AG09319 (cell line): ENCODE measurements at regions not wholly inside any gene's neighbourhood (a gene's known extent, or its start where the extent isn't known, plus 50 kb on each side); places are given as distances from the start of the nearest gene placed in this dataset.

ENCODE experiments used
- DNase-seq: peaks from one replicate; pipeline ENCODE4 v3.0.0-alpha.2; 2010; ENCODE audit warnings: low read depth; ENCODE audit errors: extremely low read depth
- CTCF ChIP-seq: IDR thresholded peaks from 2 replicates; pipeline ENCODE4 v1.5.1; 2011; ENCODE audit warnings: low read depth, mild to moderate bottlenecking, inconsistent platforms, low read length, moderate library complexity

- no peak for TF ChIP-seq CTCF
Measured at GRCh38 chr7:130922206-130923112, 188.5 kb upstream of the KLF14 start.

DNA sequence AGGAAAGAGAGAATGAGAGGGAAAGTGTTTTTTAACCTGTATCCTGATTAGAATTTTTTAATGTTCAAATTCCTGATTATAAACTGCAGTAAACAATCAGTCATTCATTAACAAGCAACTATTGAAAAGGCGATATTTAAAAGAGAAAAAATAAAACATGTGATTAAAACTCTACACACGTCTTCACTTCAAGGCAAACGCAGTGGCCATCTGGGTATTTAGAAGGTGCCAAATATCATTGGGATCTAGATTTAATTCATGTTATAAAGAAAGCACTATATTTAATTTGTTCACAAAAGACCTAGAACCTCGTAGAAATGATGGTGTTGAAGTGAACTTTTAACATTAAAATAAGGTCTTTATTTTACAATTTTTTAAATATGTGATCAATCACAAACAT, 189.4 kb upstream of the KLF14 start:
- TF ChIP-seq CTCF = no peak
- DNase-seq = no peak

More at GRCh38 chr7:130922206-130923112, 188.5 kb upstream of the KLF14 start:
- DNase-seq = no peak

- no peak for DNase-seq
- no peak for TF ChIP-seq CTCF
Measured at GRCh38 chr7:130923930-130924329, 189.9 kb upstream of the KLF14 start.

DNA sequence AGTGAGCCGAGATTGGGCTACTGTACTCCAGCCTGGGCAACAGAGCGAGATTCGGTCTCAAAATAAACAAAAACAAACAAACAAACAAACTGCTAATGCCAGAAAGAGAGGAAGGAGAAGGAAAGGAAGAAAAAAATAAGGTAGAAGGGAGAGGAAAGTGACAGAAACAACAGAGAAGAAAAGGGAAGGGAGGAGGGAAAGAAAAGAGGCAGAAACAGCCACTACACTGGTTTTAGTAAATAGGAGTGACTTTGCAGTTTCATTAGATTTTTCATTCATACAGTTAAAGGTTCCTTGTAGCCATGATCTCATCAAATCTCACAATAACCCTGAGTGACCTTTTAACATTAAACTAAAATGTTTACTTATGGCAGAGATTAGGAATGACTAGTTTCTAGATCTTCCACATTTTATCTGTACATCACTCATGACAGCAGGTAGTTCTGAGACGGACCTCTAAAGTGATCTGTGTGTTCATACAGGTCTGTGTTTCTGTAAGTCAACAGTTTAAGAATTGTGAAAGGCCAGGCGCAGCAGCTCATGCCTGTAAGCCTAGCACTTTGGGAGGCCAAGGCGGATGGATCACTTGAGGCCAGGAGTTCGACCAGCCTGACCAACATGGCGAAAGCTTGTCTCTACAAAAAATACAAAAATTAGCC, 191.3 kb upstream of the KLF14 start:
- no peak for DNase-seq
- no peak for TF ChIP-seq CTCF

DNA sequence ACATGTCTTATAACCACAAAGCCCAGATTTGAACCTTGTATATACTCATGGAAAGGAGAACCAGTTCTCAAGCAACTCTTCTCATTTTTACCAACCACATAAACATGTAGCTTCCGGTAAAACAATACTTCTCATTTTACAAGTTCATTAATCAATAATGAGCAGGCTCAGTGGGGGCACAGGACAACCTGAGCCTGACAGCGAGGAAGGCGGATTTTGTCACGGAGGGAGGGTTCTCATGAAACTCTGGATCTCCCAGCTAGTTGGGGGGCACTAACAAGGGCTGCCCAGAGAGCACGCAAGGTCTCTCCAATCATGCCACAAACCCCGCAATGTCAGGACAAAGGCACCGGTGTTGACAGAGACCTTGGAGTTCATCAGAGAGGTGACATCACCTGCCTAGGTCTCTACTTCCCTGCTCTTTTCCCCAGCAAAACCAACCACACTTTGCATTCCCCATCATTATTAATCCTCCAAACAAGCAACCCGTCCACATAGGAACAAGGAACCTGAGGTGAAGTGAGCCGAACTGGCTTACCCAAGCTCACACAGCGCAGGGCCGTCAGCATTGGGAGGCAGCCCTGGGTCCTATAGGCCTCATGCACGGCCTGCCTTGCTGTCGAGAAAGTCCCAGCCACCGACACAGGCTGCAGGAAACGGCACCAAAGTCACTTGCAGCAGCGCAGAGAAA, 192.1 kb upstream of the KLF14 start:
- no peak for TF ChIP-seq CTCF
- DNase-seq = no peak

DNA sequence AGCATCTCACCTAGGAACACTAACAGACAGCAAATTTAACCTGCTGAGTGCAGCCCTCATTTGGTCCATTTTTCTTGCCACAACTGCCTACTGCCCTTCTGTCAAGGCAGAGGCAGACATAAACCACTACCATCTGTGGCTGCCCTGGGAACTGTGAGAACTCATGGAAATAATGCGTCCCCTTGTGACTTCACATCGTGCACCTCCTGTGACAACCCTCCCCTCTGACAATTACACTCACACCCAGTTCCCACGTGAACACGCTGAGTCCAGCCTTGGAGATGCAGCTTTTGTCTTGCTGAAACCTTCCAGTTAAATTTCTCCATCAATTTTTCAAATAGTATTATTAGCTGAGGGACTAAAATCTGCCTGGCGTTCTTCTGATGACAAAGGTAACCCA, 193.1 kb upstream of the KLF14 start:
- TF ChIP-seq CTCF = no peak
- DNase-seq = no peak

DNA sequence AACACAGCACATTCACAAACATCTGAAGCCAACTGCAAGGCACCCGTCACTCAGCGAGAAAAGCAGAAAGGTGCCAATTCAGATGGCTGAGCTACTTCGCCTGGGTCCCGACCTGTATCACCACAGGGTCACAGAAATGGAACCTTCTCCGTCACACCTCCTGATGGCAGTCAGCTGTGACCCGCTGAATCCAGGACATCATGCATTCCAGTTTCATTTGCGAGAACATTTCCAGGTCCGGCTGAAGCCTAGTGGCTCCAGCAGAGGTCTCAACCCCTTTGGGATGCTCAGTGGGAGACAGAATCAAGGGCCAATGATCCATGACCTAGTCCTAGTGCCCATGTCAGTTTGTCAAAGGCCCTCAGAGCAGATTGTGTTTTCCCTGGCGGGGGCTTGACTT, 193.6 kb upstream of the KLF14 start:
- no peak for TF ChIP-seq CTCF
- no peak for DNase-seq
